H9 (cell line): ENCODE measurements at regions not wholly inside any gene's neighbourhood (a gene's known extent, or its start where the extent isn't known, plus 50 kb on each side); places are given as distances from the start of the nearest gene placed in this dataset.

Experiments
- DNase-seq: peaks from one replicate; pipeline ENCODE4 v3.0.0-alpha.2; 2017
- H2AFZ ChIP-seq: one replicate; pipeline ENCODE4 v1.6.1; 2013; ENCODE audit warnings: mild to moderate bottlenecking, low read length, control low read depth, moderate library complexity
- H2AK5ac ChIP-seq: 2 replicates; pipeline ENCODE4 v1.6.1; 2013; ENCODE audit warnings: low read length, control low read depth, mixed read lengths; ENCODE audit not compliant: insufficient read length
- H2BK120ac ChIP-seq: one replicate; pipeline ENCODE4 v1.6.1; 2013; ENCODE audit warnings: low read depth, mild to moderate bottlenecking, low read length, control low read depth, inconsistent platforms; ENCODE audit not compliant: poor library complexity, severe bottlenecking
- H2BK12ac ChIP-seq: 2 replicates; pipeline ENCODE4 v1.6.1; 2013; ENCODE audit warnings: low read length, control low read depth, mixed read lengths, low read depth; ENCODE audit not compliant: insufficient read length
- H2BK15ac ChIP-seq: 2 replicates; pipeline ENCODE4 v1.6.1; 2013; ENCODE audit warnings: low read depth, low read length, control low read depth
- H2BK20ac ChIP-seq: one replicate; pipeline ENCODE4 v1.6.1; 2013; ENCODE audit warnings: low read depth, mild to moderate bottlenecking, low read length, control low read depth, inconsistent platforms; ENCODE audit not compliant: poor library complexity, severe bottlenecking
- H2BK5ac ChIP-seq: 2 replicates; pipeline ENCODE4 v1.6.1; 2013; ENCODE audit warnings: low read length, control low read depth, mixed read lengths; ENCODE audit not compliant: insufficient read length
- H3K14ac ChIP-seq: 2 replicates; pipeline ENCODE4 v1.6.1; 2013; ENCODE audit warnings: low read length, control low read depth; ENCODE audit not compliant: insufficient read depth
- H3K18ac ChIP-seq: 2 replicates; pipeline ENCODE4 v1.6.1; 2013; ENCODE audit warnings: low read depth, mild to moderate bottlenecking, mixed read lengths, low read length, control low read depth; ENCODE audit not compliant: insufficient read length
- H3K23ac ChIP-seq: 2 replicates; pipeline ENCODE4 v1.6.1; 2013; ENCODE audit warnings: low read length, control low read depth, mixed read lengths, low read depth; ENCODE audit not compliant: insufficient read length
- H3K23me2 ChIP-seq: 2 replicates; pipeline ENCODE4 v1.6.1; 2013; ENCODE audit warnings: low read depth, mild to moderate bottlenecking, mixed read lengths, low read length, control low read depth; ENCODE audit not compliant: insufficient read length, poor library complexity, severe bottlenecking
- H3K27ac ChIP-seq: 2 replicates; pipeline ENCODE4 v1.5.1; 2013; ENCODE audit warnings: low read length, control low read depth, mixed read lengths, low read depth; ENCODE audit not compliant: insufficient read length
- H3K27me3 ChIP-seq: 2 replicates; pipeline ENCODE4 v1.6.1; 2013; ENCODE audit warnings: low read length, control low read depth, inconsistent platforms; ENCODE audit not compliant: insufficient read depth
- H3K4ac ChIP-seq: 2 replicates; pipeline ENCODE4 v1.6.1; 2013; ENCODE audit warnings: low read depth, mild to moderate bottlenecking, control low read depth, inconsistent platforms, low read length, moderate library complexity
- H3K4me1 ChIP-seq: 2 replicates; pipeline ENCODE4 v1.6.1; 2013; ENCODE audit warnings: low read length, control low read depth, inconsistent platforms; ENCODE audit not compliant: insufficient read depth
- H3K4me2 ChIP-seq: 2 replicates; pipeline ENCODE4 v1.6.1; 2013; ENCODE audit warnings: low read length, control low read depth, mixed read lengths; ENCODE audit not compliant: insufficient read length, insufficient read depth
- H3K56ac ChIP-seq: 2 replicates; pipeline ENCODE4 v1.6.1; 2013; ENCODE audit warnings: low read depth, mild to moderate bottlenecking, mixed read lengths, low read length, control low read depth; ENCODE audit not compliant: insufficient read length
- H3K79me1 ChIP-seq: 2 replicates; pipeline ENCODE4 v1.6.1; 2013; ENCODE audit warnings: low read depth, mild to moderate bottlenecking, moderate library complexity, low read length, control low read depth, inconsistent platforms; ENCODE audit not compliant: insufficient read depth, poor library complexity, severe bottlenecking
- H3K79me2 ChIP-seq: 2 replicates; pipeline ENCODE4 v1.6.1; 2013; ENCODE audit warnings: low read length, control low read depth, inconsistent platforms; ENCODE audit not compliant: insufficient read depth
- H3K9ac ChIP-seq: 2 replicates; pipeline ENCODE4 v1.6.1; 2013; ENCODE audit warnings: low read length, control low read depth, mixed read lengths; ENCODE audit not compliant: insufficient read length; ENCODE audit errors: extremely low read depth
- H3K9me3 ChIP-seq: one replicate; pipeline ENCODE4 v1.6.1; 2013; ENCODE audit warnings: low read depth, low read length, inconsistent platforms; ENCODE audit not compliant: control insufficient read depth
- H3T11ph ChIP-seq: one replicate; pipeline ENCODE4 v1.6.1; 2013; ENCODE audit warnings: mild to moderate bottlenecking, low read length, control low read depth, inconsistent platforms
- H4K20me1 ChIP-seq: one replicate; pipeline ENCODE4 v1.6.1; 2013; ENCODE audit not compliant: control insufficient read depth, insufficient read length, insufficient read depth
- H4K5ac ChIP-seq: 2 replicates; pipeline ENCODE4 v1.6.1; 2013; ENCODE audit warnings: low read depth, mild to moderate bottlenecking, mixed read lengths, low read length, control low read depth; ENCODE audit not compliant: insufficient read length
- H4K8ac ChIP-seq: replicated peaks from 2 replicates; pipeline ENCODE4 v1.6.1; 2013; ENCODE audit warnings: low read length, control low read depth, mixed read lengths, low read depth; ENCODE audit not compliant: insufficient read length
- H4K91ac ChIP-seq: 2 replicates; pipeline ENCODE4 v1.6.1; 2013; ENCODE audit warnings: low read depth, mild to moderate bottlenecking, moderate library complexity, mixed read lengths, low read length, control low read depth; ENCODE audit not compliant: insufficient read length
- H3K27ac Mint-ChIP-seq, 3 experiments: 2 replicates in 2 of 3; 3 replicates in 1 of 3; pipeline ENCODE4 v1.8.0; 2020 to 2021; ENCODE audit warnings: mixed read lengths in 3 of 3, mild to moderate bottlenecking in 1 of 3, moderate library complexity in 1 of 3
- H3K27me3 Mint-ChIP-seq: 2 replicates; pipeline ENCODE4 v1.8.0; 2021; ENCODE audit warnings: low read depth, mild to moderate bottlenecking, moderate library complexity, mixed read lengths
- H3K36me3 Mint-ChIP-seq, 3 experiments: 2 replicates in 2 of 3; 3 replicates in 1 of 3; pipeline ENCODE4 v1.8.0; 2020 to 2021; ENCODE audit warnings: low read depth in 3 of 3, mixed read lengths in 3 of 3; ENCODE audit not compliant: insufficient read depth in 1 of 3
- H3K4me1 Mint-ChIP-seq, 2 experiments: 2 replicates each; pipeline ENCODE4 v1.8.0; 2020; ENCODE audit warnings: mixed read lengths in 2 of 2
- H3K4me3 Mint-ChIP-seq, 2 experiments: 2 replicates in 1 of 2; 3 replicates in 1 of 2; pipeline ENCODE4 v1.8.0; 2020 to 2021; ENCODE audit warnings: mild to moderate bottlenecking in 2 of 2, mixed read lengths in 2 of 2, moderate library complexity in 1 of 2
- H3K9me3 Mint-ChIP-seq, 2 experiments: 2 replicates in 1 of 2; 3 replicates in 1 of 2; pipeline ENCODE4 v1.8.0; 2020; ENCODE audit warnings: mild to moderate bottlenecking in 2 of 2, mixed read lengths in 2 of 2, moderate library complexity in 1 of 2
- WGBS: extraction: QIAGEN DNeasy Blood & Tissue Kit; methylation state at CpG from one replicate; pipeline ENCODE4 v1.1.7; 2013; ENCODE audit warnings: missing lambda C conversion rate, low lambda C conversion rate, mixed read lengths; ENCODE audit not compliant: insufficient read length; ENCODE audit errors: extremely low coverage; 5-methylcytosine and 5-hydroxymethylcytosine counted together
- TF ChIP-seq, protein P1 (sequence below): fragments of 200-600 bp; sonication (generic); conservative IDR thresholded peaks from 3 replicates; pipeline ENCODE4 v1.8.0; 2021; ENCODE audit warnings: antibody characterized with exemption, mild to moderate bottlenecking

DNA sequence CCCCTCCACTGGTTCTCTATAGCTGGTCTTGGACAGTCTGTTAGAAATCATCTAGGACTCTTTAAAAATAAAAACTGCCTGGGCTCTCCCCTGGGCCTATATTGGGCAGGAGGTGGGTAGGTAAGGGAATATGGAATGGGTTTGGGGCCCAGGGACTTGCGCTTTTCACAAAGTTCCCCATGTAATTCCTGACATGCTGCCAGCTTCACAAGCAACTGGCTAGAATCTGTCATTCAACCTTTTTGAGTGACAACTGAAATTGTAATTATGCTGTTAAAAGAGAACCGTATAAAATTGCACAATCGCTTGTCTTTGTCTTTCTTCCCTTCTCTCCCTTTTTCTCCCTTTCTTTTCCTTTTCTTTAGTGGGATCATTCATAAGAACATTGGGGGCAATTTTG, 603.1 kb downstream of the EBF1 start:
- no peak overlapping the region for H3K56ac ChIP-seq
- H3K4ac ChIP-seq, result no peak overlapping the region
- no peak overlapping the region for H3K9ac ChIP-seq
- no peaks in the 10 kb centered on the region for H3K27me3 ChIP-seq
- WGBS, result no CpG with 5 or more reads among the region's 3 CpGs
- H2BK5ac ChIP-seq, result no peak overlapping the region
- Mint-ChIP-seq H3K27ac (no peak overlapping the region), H3K27me3 (no peaks in the 10 kb centered on the region; the same call in 1 of the 2 replicates), H3K36me3 (no peaks in the 10 kb centered on the region), H3K9me3 (no peaks in the 10 kb centered on the region; a peak in 2 of 5 replicates), H3K4me3 (no peak overlapping the region), H3K4me1 (peaks cover 7% of the 10 kb centered on the region in 2 experiments; a peak in 3 of 4 replicates)
- no peak overlapping the region for H2BK20ac ChIP-seq
- no peak overlapping the region for H2BK15ac ChIP-seq
- H3K4me2 ChIP-seq, result no peak overlapping the region
- no peak overlapping the region for H4K8ac ChIP-seq
- H3T11ph ChIP-seq, result no peak overlapping the region
- no peaks in the 10 kb centered on the region for H3K23me2 ChIP-seq
- no peaks in the 10 kb centered on the region for H3K79me2 ChIP-seq
- H3K9me3 ChIP-seq, result no peaks in the 10 kb centered on the region
- H3K79me1 ChIP-seq, result no peaks in the 10 kb centered on the region
- H4K5ac ChIP-seq, result no peak overlapping the region
- no peak overlapping the region for H2BK120ac ChIP-seq
- TF ChIP-seq, protein P1, sequence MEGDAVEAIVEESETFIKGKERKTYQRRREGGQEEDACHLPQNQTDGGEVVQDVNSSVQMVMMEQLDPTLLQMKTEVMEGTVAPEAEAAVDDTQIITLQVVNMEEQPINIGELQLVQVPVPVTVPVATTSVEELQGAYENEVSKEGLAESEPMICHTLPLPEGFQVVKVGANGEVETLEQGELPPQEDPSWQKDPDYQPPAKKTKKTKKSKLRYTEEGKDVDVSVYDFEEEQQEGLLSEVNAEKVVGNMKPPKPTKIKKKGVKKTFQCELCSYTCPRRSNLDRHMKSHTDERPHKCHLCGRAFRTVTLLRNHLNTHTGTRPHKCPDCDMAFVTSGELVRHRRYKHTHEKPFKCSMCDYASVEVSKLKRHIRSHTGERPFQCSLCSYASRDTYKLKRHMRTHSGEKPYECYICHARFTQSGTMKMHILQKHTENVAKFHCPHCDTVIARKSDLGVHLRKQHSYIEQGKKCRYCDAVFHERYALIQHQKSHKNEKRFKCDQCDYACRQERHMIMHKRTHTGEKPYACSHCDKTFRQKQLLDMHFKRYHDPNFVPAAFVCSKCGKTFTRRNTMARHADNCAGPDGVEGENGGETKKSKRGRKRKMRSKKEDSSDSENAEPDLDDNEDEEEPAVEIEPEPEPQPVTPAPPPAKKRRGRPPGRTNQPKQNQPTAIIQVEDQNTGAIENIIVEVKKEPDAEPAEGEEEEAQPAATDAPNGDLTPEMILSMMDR, result no peak
- no peaks in the 10 kb centered on the region for H4K20me1 ChIP-seq
- no peak overlapping the region for H2AFZ ChIP-seq
- H3K4me1 ChIP-seq, result no peaks in the 10 kb centered on the region
- H2BK12ac ChIP-seq, result no peak overlapping the region
- DNase-seq, result no peak
- no peak overlapping the region for H2AK5ac ChIP-seq
- no peak overlapping the region for H4K91ac ChIP-seq
- H3K27ac ChIP-seq, result no peak overlapping the region
- H3K14ac ChIP-seq, result no peak overlapping the region
- no peak overlapping the region for H3K18ac ChIP-seq
- H3K23ac ChIP-seq, result no peak overlapping the region
